ENCODE measurements at regions not wholly inside any gene's neighbourhood (a gene's known extent, or its start where the extent isn't known, plus 50 kb on each side); places are given as distances from the start of the nearest gene placed in this dataset.
A peak's percentile ranks its signal among the peaks of the same experiment; 100 is the strongest.

DNA sequence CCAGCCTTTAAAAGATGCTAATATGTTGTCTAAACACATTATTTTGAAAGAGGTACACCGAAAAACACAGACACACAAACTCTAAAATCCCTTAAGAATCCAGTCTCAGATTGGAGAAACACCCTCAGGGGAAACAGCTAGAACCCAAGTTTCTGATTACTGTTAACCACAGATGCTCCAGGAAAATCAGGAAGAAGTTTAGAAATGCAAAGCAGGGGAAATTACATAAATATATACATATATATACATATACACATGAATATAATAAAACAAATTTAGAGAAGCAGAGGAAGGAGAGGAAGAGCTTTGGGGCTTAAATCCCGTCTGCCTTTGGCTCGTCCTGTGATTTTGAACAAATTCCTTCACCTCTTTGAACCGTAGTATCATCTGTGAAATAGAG, 73.2 kb upstream of the KLF4 start:
- Histone ChIP-seq H3K4me1 (ENCODE audit: insufficient read depth) (peaks cover 6% of the 10 kb centered on the region), H3K79me2 (no peaks in the 10 kb centered on the region), H3K36me3 (replicated peaks; ENCODE audit: insufficient read depth, low read depth) (no peaks in the 10 kb centered on the region), H3K27ac (no peak overlapping the region), H3K9me3 (ENCODE audit: low read depth) (no peaks in the 10 kb centered on the region), H3K4me3 (no peak overlapping the region), H3K4me2 (no peak overlapping the region), H3K27me3 (no peaks in the 10 kb centered on the region), H4K20me1 (ENCODE audit: insufficient read depth, poor library complexity, severe bottlenecking) (no peaks in the 10 kb centered on the region), H2AFZ (no peak overlapping the region), H3K9me2 (replicated peaks; ENCODE audit: insufficient read depth) (no peaks in the 10 kb centered on the region)
- WGBS (ENCODE audit: low lambda C conversion rate, missing lambda C conversion rate) = 68% methylated on average over 4 of the region's 4 CpGs
- DNase-seq (ENCODE audit: low spot score) = no peak
- TF ChIP-seq, protein P1, sequence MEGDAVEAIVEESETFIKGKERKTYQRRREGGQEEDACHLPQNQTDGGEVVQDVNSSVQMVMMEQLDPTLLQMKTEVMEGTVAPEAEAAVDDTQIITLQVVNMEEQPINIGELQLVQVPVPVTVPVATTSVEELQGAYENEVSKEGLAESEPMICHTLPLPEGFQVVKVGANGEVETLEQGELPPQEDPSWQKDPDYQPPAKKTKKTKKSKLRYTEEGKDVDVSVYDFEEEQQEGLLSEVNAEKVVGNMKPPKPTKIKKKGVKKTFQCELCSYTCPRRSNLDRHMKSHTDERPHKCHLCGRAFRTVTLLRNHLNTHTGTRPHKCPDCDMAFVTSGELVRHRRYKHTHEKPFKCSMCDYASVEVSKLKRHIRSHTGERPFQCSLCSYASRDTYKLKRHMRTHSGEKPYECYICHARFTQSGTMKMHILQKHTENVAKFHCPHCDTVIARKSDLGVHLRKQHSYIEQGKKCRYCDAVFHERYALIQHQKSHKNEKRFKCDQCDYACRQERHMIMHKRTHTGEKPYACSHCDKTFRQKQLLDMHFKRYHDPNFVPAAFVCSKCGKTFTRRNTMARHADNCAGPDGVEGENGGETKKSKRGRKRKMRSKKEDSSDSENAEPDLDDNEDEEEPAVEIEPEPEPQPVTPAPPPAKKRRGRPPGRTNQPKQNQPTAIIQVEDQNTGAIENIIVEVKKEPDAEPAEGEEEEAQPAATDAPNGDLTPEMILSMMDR (IDR thresholded peaks at IDR 0.05; ENCODE audit: poor library complexity) = no peak
- no peak for TF ChIP-seq EZH2 (IDR thresholded peaks at IDR 0.05; ENCODE audit: borderline replicate concordance)
- TF ChIP-seq EZH2phosphoT487 (IDR thresholded peaks at IDR 0.05; ENCODE audit: low read depth, severe bottlenecking, unreplicated experiment) = no peak

DNA sequence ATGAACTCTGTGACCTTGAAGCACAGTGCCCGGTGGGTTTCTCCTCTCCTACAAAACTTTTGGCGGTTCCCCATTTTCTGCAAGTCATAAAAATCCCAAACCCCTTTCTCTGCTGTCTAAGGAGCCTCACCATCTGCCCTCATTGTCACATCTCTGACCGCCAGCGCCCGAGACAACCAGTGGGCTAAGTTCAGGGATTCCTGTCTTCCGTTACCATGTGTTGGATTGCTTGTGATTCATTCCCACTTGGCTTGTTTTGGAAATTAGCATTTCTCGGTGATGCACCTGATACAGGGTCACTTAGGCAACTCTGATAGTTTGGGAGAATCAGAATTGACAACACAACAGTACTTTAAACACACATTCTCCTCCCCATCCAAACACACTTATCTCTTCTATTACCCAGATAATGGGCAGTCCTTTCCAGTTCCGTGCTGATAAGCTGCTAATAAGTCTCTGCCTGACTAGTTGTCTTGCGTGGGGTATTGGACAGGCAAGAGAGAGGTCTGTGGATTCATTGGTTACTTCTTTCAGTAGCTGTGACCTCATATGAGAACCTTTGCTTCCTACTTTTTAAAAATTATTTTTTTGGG, 70.0 kb upstream of the KLF4 start:
- no peaks in the 10 kb centered on the region for H3K79me2 ChIP-seq
- H4K20me1 ChIP-seq (ENCODE audit: insufficient read depth, poor library complexity, severe bottlenecking) = no peaks in the 10 kb centered on the region
- no peak overlapping the region for H2AFZ ChIP-seq
- H3K27me3 ChIP-seq = no peaks in the 10 kb centered on the region
- H3K27ac ChIP-seq = peak overlapping the region; percentile 43
- H3K4me3 ChIP-seq = no peak overlapping the region
- no peak overlapping the region for H3K4me2 ChIP-seq
- WGBS (ENCODE audit: low lambda C conversion rate, missing lambda C conversion rate) = 57% methylated on average over 9 of the region's 9 CpGs
- no peaks in the 10 kb centered on the region for H3K9me3 ChIP-seq (ENCODE audit: low read depth)
- TF ChIP-seq EZH2phosphoT487 (IDR thresholded peaks at IDR 0.05; ENCODE audit: low read depth, severe bottlenecking, unreplicated experiment) (no peak), EZH2 (IDR thresholded peaks at IDR 0.05; ENCODE audit: borderline replicate concordance) (no peak)
- TF ChIP-seq, protein P1 (IDR thresholded peaks at IDR 0.05; ENCODE audit: poor library complexity) = no peak
- no peaks in the 10 kb centered on the region for H3K36me3 ChIP-seq (replicated peaks; ENCODE audit: insufficient read depth, low read depth)
- H3K9me2 ChIP-seq (replicated peaks; ENCODE audit: insufficient read depth) = no peaks in the 10 kb centered on the region
- peak; percentile 20 for DNase-seq (ENCODE audit: low spot score)
- H3K4me1 ChIP-seq (ENCODE audit: insufficient read depth) = peaks cover 13% of the 10 kb centered on the region

DNA sequence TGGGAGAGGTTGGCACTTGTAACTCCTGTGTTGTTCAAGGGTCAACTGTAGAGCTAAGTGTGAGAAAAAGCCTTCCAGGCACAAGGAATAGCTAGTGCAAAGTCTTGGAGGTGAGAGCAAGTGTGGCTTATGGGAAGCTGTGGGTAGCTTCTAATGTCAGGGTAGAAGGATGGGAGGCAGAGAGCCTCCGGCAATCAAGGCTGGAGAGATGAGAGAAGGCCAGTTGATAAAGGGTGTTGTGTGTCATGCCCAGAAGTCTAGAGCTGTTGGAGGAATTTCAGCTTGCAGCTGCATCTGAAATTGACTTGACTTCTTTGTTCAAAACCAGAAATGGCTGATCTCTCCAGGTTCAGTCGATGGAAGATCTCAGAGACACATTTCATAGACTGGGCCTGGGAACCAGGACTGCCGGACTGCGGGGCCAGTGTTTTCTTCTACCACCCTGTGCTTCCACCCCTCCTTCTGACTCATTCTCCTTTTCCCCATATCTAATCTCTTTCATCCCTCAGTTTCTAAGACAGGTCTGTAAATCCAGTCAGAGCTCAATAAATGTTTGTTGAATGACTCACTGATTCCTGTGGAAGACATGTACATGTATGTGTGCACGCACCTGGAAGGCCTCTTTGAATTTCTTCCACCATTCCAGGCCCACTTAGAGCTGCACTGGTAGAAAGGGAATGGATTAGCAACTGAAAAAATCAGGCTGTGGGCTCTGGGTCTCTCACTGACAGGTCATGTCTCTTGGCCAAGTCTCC, 67.8 kb upstream of the KLF4 start:
- no peaks in the 10 kb centered on the region for H3K36me3 ChIP-seq (replicated peaks; ENCODE audit: insufficient read depth, low read depth)
- H3K79me2 ChIP-seq = no peaks in the 10 kb centered on the region
- no peak overlapping the region for H3K4me2 ChIP-seq
- 63% methylated on average over 5 of the region's 5 CpGs for WGBS (ENCODE audit: low lambda C conversion rate, missing lambda C conversion rate)
- H4K20me1 ChIP-seq (ENCODE audit: insufficient read depth, poor library complexity, severe bottlenecking) = no peaks in the 10 kb centered on the region
- peak; percentile 58 for DNase-seq (ENCODE audit: low spot score)
- H3K27me3 ChIP-seq = no peaks in the 10 kb centered on the region
- no peak overlapping the region for H3K4me3 ChIP-seq
- H3K9me2 ChIP-seq (replicated peaks; ENCODE audit: insufficient read depth) = no peaks in the 10 kb centered on the region
- no peaks in the 10 kb centered on the region for H3K9me3 ChIP-seq (ENCODE audit: low read depth)
- H3K27ac ChIP-seq = peak overlapping the region; percentile 81
- no peak overlapping the region for H2AFZ ChIP-seq
- TF ChIP-seq EZH2 (IDR thresholded peaks at IDR 0.05; ENCODE audit: borderline replicate concordance) (no peak), EZH2phosphoT487 (IDR thresholded peaks at IDR 0.05; ENCODE audit: low read depth, severe bottlenecking, unreplicated experiment) (no peak)
- TF ChIP-seq, protein P1 (IDR thresholded peaks at IDR 0.05; ENCODE audit: poor library complexity) = no peak
- H3K4me1 ChIP-seq (ENCODE audit: insufficient read depth) = peaks cover 13% of the 10 kb centered on the region
